HT1080 (cell line): ENCODE measurements at regions not wholly inside any gene's neighbourhood (a gene's known extent, or its start where the extent isn't known, plus 50 kb on each side); places are given as distances from the start of the nearest gene placed in this dataset.
"Not testable (repeated sequence)": the region's sequence is repeated elsewhere in the genome, so short reads cannot be mapped to it uniquely, and the experiment has no call there.

Experiments used
- DNase-seq: peaks from one replicate; pipeline ENCODE4 v3.0.0-alpha.2; 2015; ENCODE audit warnings: low read depth

GRCh38 chr22:11561744-11562143 is 3966.2 kb upstream of the OR11H1 start:
- not testable (repeated sequence) for DNase-seq

- DNase-seq: not testable (repeated sequence)
Observed at GRCh38 chr22:11568837-11569563, 3959.0 kb upstream of the OR11H1 start.

GRCh38 chr22:11569564-11569940 is 3958.4 kb upstream of the OR11H1 start:
- DNase-seq: not testable (repeated sequence)

GRCh38 chr22:11573154-11573553 is 3954.8 kb upstream of the OR11H1 start:
- DNase-seq: not testable (repeated sequence)

GRCh38 chr22:11574231-11574630 is 3953.8 kb upstream of the OR11H1 start:
- DNase-seq: not testable (repeated sequence)

- DNase-seq: not testable (repeated sequence)
Observed at GRCh38 chr22:11574659-11575058, 3953.3 kb upstream of the OR11H1 start.

GRCh38 chr22:11576740-11577139 is 3951.3 kb upstream of the OR11H1 start:
- DNase-seq: not testable (repeated sequence)

- not testable (repeated sequence) for DNase-seq
Observed at GRCh38 chr22:11578115-11578514, 3949.9 kb upstream of the OR11H1 start.

GRCh38 chr22:11578551-11578950 is 3949.4 kb upstream of the OR11H1 start:
- DNase-seq: not testable (repeated sequence)

- not testable (repeated sequence) for DNase-seq
Observed at GRCh38 chr22:11582048-11582447, 3945.9 kb upstream of the OR11H1 start.

GRCh38 chr22:11584231-11584630 is 3943.8 kb upstream of the OR11H1 start:
- not testable (repeated sequence) for DNase-seq

GRCh38 chr22:11594552-11594951 is 3933.4 kb upstream of the OR11H1 start:
- DNase-seq: not testable (repeated sequence)

GRCh38 chr22:11597666-11598358 is 3930.2 kb upstream of the OR11H1 start:
- peak; percentile 56 for DNase-seq

- DNase-seq: no peak
Observed at GRCh38 chr22:11598492-11599440, 3929.2 kb upstream of the OR11H1 start.

GRCh38 chr22:11599456-11599855 is 3928.5 kb upstream of the OR11H1 start:
- not testable (repeated sequence) for DNase-seq

GRCh38 chr22:11600161-11600560 is 3927.8 kb upstream of the OR11H1 start:
- not testable (repeated sequence) for DNase-seq

- not testable (repeated sequence) for DNase-seq
Observed at GRCh38 chr22:11600896-11601890, 3926.8 kb upstream of the OR11H1 start.

GRCh38 chr22:11604635-11605395 is 3923.2 kb upstream of the OR11H1 start:
- DNase-seq: not testable (repeated sequence)

- DNase-seq: no peak
Observed at GRCh38 chr22:11605468-11605981, 3922.5 kb upstream of the OR11H1 start.
